Mesothelial cell of epicardium (in vitro differentiated cells): ENCODE measurements at regions not wholly inside any gene's neighbourhood (a gene's known extent, or its start where the extent isn't known, plus 50 kb on each side); places are given as distances from the start of the nearest gene placed in this dataset.
A peak's percentile ranks its signal among the peaks of the same experiment; 100 is the strongest.

Source experiments
- DNase-seq, 2 experiments: peaks; one replicate each; pipeline ENCODE4 v3.0.0; 2021; ENCODE audit warnings: low spot score in 2 of 2; ENCODE audit not compliant: unreplicated experiment in 2 of 2
- H3K27ac Mint-ChIP-seq: 2 replicates; pipeline ENCODE4 v1.8.0; 2021; ENCODE audit warnings: mixed read lengths
- H3K27me3 Mint-ChIP-seq: 2 replicates; pipeline ENCODE4 v1.8.0; 2021; ENCODE audit warnings: low read depth, mixed read lengths
- H3K36me3 Mint-ChIP-seq: 2 replicates; pipeline ENCODE4 v1.8.0; 2021; ENCODE audit warnings: mixed read lengths
- H3K4me1 Mint-ChIP-seq: 2 replicates; pipeline ENCODE4 v1.8.0; 2021; ENCODE audit warnings: mixed read lengths
- H3K4me3 Mint-ChIP-seq: 2 replicates; pipeline ENCODE4 v1.8.0; 2021; ENCODE audit warnings: mild to moderate bottlenecking, moderate library complexity, mixed read lengths
- H3K9me3 Mint-ChIP-seq: 2 replicates; pipeline ENCODE4 v1.8.0; 2021; ENCODE audit warnings: mixed read lengths
- CTCF ChIP-seq: fragments of 200-600 bp; sonication (generic); IDR thresholded peaks from one replicate; pipeline ENCODE4 v1.5.0; 2021; ENCODE audit warnings: antibody characterized with exemption; ENCODE audit not compliant: unreplicated experiment

- peak overlapping the region; percentile 99 for H3K27ac Mint-ChIP-seq
- DNase-seq: no peak
Measured at GRCh38 chr6:111987295-111987694, 66.6 kb upstream of the CCN6 start.

GRCh38 chr6:111988926-111989325 lies 65.0 kb upstream of the CCN6 start:
- TF ChIP-seq CTCF: no peak
- no peak for DNase-seq
- peaks cover 4% of the 10 kb centered on the region for H3K9me3 Mint-ChIP-seq
- peaks cover 36% of the 10 kb centered on the region for H3K4me1 Mint-ChIP-seq
- H3K36me3 Mint-ChIP-seq: peaks cover 2% of the 10 kb centered on the region
- no peaks in the 10 kb centered on the region for H3K27me3 Mint-ChIP-seq
- H3K27ac Mint-ChIP-seq: no peak overlapping the region
- no peak overlapping the region for H3K4me3 Mint-ChIP-seq

More at GRCh38 chr6:111987295-111987694, 66.6 kb upstream of the CCN6 start:
- no peak for TF ChIP-seq CTCF
- Mint-ChIP-seq H3K27me3 (no peaks in the 10 kb centered on the region), H3K4me1 (peaks cover 48% of the 10 kb centered on the region), H3K36me3 (peaks cover 2% of the 10 kb centered on the region), H3K4me3 (no peak overlapping the region), H3K9me3 (peaks cover 4% of the 10 kb centered on the region)

- no peak overlapping the region for H3K4me3 Mint-ChIP-seq
- no peak overlapping the region for H3K27ac Mint-ChIP-seq
- no peak for DNase-seq
- peaks cover 2% of the 10 kb centered on the region for H3K36me3 Mint-ChIP-seq
- no peak for TF ChIP-seq CTCF
- H3K27me3 Mint-ChIP-seq: no peaks in the 10 kb centered on the region
- peaks cover 32% of the 10 kb centered on the region for H3K4me1 Mint-ChIP-seq
- H3K9me3 Mint-ChIP-seq: peaks cover 5% of the 10 kb centered on the region
Measured at GRCh38 chr6:111989743-111990142, 64.2 kb upstream of the CCN6 start.

- no peak for TF ChIP-seq CTCF
- H3K9me3 Mint-ChIP-seq: peaks cover 8% of the 10 kb centered on the region
- H3K4me3 Mint-ChIP-seq: no peak overlapping the region
- H3K27me3 Mint-ChIP-seq: no peaks in the 10 kb centered on the region
- no peak overlapping the region for H3K27ac Mint-ChIP-seq
- H3K4me1 Mint-ChIP-seq: peaks cover 28% of the 10 kb centered on the region
- no peak for DNase-seq
- H3K36me3 Mint-ChIP-seq: peaks cover 2% of the 10 kb centered on the region
Measured at GRCh38 chr6:111990214-111990613, 63.7 kb upstream of the CCN6 start.

GRCh38 chr6:111992851-111993250 lies 61.1 kb upstream of the CCN6 start:
- H3K27me3 Mint-ChIP-seq: no peaks in the 10 kb centered on the region
- peaks cover 2% of the 10 kb centered on the region for H3K36me3 Mint-ChIP-seq
- peaks cover 8% of the 10 kb centered on the region for H3K9me3 Mint-ChIP-seq
- TF ChIP-seq CTCF: no peak
- H3K4me1 Mint-ChIP-seq: peaks cover 17% of the 10 kb centered on the region
- no peak overlapping the region for H3K27ac Mint-ChIP-seq
- no peak overlapping the region for H3K4me3 Mint-ChIP-seq
- no peak for DNase-seq

- Mint-ChIP-seq H3K4me3 (no peak overlapping the region), H3K36me3 (peaks cover 2% of the 10 kb centered on the region)
- no peak for TF ChIP-seq CTCF
Measured at GRCh38 chr6:111993342-111993741, 60.6 kb upstream of the CCN6 start.

More at GRCh38 chr6:111993342-111993741, 60.6 kb upstream of the CCN6 start:
- H3K4me1 Mint-ChIP-seq: peaks cover 15% of the 10 kb centered on the region
- H3K27ac Mint-ChIP-seq: no peak overlapping the region
- no peak for DNase-seq
- no peaks in the 10 kb centered on the region for H3K27me3 Mint-ChIP-seq
- H3K9me3 Mint-ChIP-seq: peaks cover 8% of the 10 kb centered on the region
